ENCODE measurements at regions not wholly inside any gene's neighbourhood (a gene's known extent, or its start where the extent isn't known, plus 50 kb on each side); places are given as distances from the start of the nearest gene placed in this dataset.

DNA sequence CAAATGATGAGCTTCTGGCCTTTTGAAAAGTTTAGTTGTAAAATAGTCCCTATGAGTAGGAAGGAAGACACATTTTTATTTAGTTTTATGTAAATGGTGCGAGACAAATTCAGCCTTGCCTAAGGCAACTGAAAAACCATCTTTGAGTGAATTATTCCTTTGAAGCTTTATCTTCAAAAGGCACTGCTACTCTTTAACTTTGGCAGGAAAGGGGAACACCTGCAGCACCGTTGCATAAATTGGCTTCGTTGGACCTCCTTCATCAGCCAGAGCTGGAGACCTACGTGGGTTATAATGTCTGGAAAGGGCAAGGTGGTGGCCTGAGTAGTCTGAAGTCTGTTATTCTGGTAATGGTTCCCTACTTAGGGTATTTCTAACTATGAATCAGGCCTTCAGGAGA is 373.5 kb downstream of the KCNJ2 start:
- intact Hi-C loops (cut with micrococcal nuclease) = no loop called here
- Histone ChIP-seq H3K9me3 (replicated peaks) (no peaks in the 10 kb centered on the region), H3K4me1 (no peaks in the 10 kb centered on the region), H3K27me3 (ENCODE audit: low read depth) (no peaks in the 10 kb centered on the region), H3K36me3 (no peaks in the 10 kb centered on the region), H3K27ac (replicated peaks) (no peak overlapping the region), H3K4me3 (no peak overlapping the region)
- TF ChIP-seq, protein P1, sequence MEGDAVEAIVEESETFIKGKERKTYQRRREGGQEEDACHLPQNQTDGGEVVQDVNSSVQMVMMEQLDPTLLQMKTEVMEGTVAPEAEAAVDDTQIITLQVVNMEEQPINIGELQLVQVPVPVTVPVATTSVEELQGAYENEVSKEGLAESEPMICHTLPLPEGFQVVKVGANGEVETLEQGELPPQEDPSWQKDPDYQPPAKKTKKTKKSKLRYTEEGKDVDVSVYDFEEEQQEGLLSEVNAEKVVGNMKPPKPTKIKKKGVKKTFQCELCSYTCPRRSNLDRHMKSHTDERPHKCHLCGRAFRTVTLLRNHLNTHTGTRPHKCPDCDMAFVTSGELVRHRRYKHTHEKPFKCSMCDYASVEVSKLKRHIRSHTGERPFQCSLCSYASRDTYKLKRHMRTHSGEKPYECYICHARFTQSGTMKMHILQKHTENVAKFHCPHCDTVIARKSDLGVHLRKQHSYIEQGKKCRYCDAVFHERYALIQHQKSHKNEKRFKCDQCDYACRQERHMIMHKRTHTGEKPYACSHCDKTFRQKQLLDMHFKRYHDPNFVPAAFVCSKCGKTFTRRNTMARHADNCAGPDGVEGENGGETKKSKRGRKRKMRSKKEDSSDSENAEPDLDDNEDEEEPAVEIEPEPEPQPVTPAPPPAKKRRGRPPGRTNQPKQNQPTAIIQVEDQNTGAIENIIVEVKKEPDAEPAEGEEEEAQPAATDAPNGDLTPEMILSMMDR (IDR thresholded peaks at IDR 0.05; ENCODE audit: borderline replicate concordance) = no peak
- DNase-seq = no peak

DNA sequence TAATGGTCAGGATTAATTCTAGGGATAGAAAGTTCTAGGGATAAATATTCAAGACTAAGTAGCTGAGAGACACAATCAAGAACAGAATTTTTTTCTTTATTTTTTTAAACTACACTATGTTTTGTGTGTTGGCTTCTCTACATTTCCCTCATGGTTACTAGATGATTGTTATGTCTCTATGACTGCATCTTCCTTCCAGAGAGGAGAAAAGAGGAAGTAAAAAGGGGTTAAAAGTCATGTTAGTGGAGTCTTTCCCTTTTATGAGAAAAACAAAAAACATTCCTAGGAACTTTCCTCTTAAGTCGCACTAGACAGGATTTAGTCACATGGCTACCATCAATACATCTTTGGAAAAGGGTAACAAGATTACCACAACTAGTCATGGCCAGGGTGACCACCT is 375.0 kb downstream of the KCNJ2 start:
- no peaks in the 10 kb centered on the region for H3K9me3 ChIP-seq (replicated peaks)
- no peak for DNase-seq
- H3K4me3 ChIP-seq = no peak overlapping the region
- H3K27ac ChIP-seq (replicated peaks) = no peak overlapping the region
- H3K27me3 ChIP-seq (ENCODE audit: low read depth) = no peaks in the 10 kb centered on the region
- intact Hi-C loops (cut with micrococcal nuclease) = no loop called here
- TF ChIP-seq, protein P1 (IDR thresholded peaks at IDR 0.05; ENCODE audit: borderline replicate concordance) = no peak
- H3K36me3 ChIP-seq = no peaks in the 10 kb centered on the region
- H3K4me1 ChIP-seq = no peaks in the 10 kb centered on the region

DNA sequence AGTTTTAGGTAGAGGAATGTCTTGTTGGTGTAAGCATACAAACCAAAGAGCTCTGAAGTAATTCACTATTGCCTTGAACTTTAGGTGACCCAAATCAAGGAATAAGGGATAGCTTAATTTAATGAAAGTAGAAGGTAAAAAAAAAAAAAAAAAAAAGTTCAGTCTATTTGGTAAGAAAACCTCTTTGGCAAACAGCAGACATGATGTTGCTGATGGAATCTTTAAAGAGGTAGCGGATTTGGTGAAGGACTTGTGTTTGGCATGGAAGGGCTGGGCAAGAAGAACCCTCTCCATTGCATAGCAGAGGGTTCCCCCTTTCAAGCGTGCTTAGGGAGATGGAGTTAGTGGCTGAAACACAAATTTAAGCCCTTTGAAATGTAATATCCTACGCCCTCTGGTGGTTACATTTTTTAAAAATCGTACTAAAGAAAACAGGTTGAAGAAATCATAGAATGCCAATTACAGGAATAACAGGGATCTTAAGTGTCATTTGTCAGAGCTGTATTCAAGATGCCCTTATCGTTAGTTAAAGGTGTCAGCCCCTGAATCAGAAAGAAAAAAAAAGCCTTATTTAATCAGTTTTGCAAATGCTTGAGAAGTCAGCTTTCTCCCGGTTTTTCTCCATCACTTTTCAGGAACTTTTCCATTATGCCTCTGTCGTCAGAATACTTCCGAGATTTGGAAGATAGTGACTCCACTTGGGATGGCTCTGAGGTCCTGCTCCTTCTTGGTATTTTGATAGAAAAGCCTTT is 383.1 kb downstream of the KCNJ2 start:
- Histone ChIP-seq H3K27me3 (ENCODE audit: low read depth) (no peaks in the 10 kb centered on the region), H3K36me3 (no peaks in the 10 kb centered on the region), H3K4me1 (peaks cover 3% of the 10 kb centered on the region), H3K27ac (replicated peaks) (peak overlapping the region; percentile 17), H3K4me3 (peak overlapping the region; percentile 28), H3K9me3 (replicated peaks) (no peaks in the 10 kb centered on the region)
- intact Hi-C loops (cut with micrococcal nuclease) = loop anchor here (10.0 kb wide), 1 partner anchor 988 kb away; no protein-coding TSS in a partner anchor
- no peak for DNase-seq
- TF ChIP-seq, protein P1 (IDR thresholded peaks at IDR 0.05; ENCODE audit: borderline replicate concordance) = peak; percentile 61

DNA sequence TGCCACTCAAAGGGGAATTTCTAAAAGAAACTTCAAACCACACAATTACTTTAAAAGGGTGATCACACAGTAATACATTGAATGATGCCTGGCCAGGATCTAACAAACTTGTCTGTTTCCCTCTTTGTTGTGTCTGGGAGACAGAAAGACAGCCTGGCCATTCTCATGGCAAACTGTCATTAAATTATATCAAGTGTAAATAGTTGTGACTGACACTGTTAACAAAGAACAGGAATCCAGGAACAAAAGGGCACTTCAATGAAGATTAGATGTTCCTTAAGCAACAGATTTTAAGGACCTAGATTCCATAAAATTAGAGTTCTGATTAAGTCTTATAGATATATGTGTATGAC is 383.6 kb downstream of the KCNJ2 start:
- intact Hi-C loops (cut with micrococcal nuclease) = loop anchor here (10.0 kb wide), 1 partner anchor 988 kb away; no protein-coding TSS in a partner anchor
- Histone ChIP-seq H3K4me3 (peak overlapping the region; percentile 28), H3K4me1 (peaks cover 3% of the 10 kb centered on the region), H3K36me3 (no peaks in the 10 kb centered on the region), H3K27me3 (ENCODE audit: low read depth) (no peaks in the 10 kb centered on the region), H3K27ac (replicated peaks) (peak overlapping the region; percentile 17), H3K9me3 (replicated peaks) (no peaks in the 10 kb centered on the region)
- DNase-seq = no peak
- TF ChIP-seq, protein P1 (IDR thresholded peaks at IDR 0.05; ENCODE audit: borderline replicate concordance) = no peak

DNA sequence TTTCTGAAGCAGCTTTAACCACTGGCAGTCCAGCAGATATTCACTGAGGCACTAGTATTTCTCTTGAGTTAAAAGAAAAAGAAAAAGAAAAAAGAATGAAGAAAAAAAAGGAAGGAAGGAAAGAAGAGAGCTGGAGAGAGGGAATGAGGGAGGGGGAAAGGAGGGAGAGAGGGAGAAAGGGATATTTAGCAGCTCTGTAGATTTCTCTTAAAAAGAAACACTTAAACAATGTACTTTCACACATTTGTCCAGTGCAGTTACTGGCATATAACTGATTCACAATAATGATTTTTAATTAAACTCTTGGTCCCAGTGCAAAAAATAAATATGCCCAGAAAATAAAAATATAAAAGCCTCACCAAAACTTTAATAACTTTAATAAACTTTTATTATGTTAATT is 386.4 kb downstream of the KCNJ2 start:
- Histone ChIP-seq H3K27me3 (ENCODE audit: low read depth) (no peaks in the 10 kb centered on the region), H3K9me3 (replicated peaks) (no peaks in the 10 kb centered on the region), H3K4me3 (no peak overlapping the region), H3K4me1 (peaks cover 3% of the 10 kb centered on the region), H3K36me3 (no peaks in the 10 kb centered on the region), H3K27ac (replicated peaks) (no peak overlapping the region)
- TF ChIP-seq, protein P1 (IDR thresholded peaks at IDR 0.05; ENCODE audit: borderline replicate concordance) = no peak
- no peak for DNase-seq
- intact Hi-C loops (cut with micrococcal nuclease) = loop anchor here (10.0 kb wide), 1 partner anchor 991 kb away; no protein-coding TSS in a partner anchor
